Upper lobe of left lung (tissue), 4 donors: ENCODE measurements at regions not wholly inside any gene's neighbourhood (a gene's known extent, or its start where the extent isn't known, plus 50 kb on each side); places are given as distances from the start of the nearest gene placed in this dataset.

Experiments used
- POLR2AphosphoS5 ChIP-seq, 2 donors: sonication (generic); formaldehyde crosslinking; IDR thresholded peaks; one replicate each; pipeline ENCODE4 v1.5.1; 2017; ENCODE audit warnings: antibody characterized with exemption in 2 of 2
- TF ChIP-seq, protein P1 (sequence below), 6 experiments: fragments of 450-650 bp in 4 of 6; fragments of 200-600 bp in 2 of 6; sonication (generic) in 2 of 6; IDR thresholded peaks; one replicate each; pipeline ENCODE4 v1.5.1; 2016 to 2019; ENCODE audit warnings: antibody characterized with exemption in 6 of 6

DNA sequence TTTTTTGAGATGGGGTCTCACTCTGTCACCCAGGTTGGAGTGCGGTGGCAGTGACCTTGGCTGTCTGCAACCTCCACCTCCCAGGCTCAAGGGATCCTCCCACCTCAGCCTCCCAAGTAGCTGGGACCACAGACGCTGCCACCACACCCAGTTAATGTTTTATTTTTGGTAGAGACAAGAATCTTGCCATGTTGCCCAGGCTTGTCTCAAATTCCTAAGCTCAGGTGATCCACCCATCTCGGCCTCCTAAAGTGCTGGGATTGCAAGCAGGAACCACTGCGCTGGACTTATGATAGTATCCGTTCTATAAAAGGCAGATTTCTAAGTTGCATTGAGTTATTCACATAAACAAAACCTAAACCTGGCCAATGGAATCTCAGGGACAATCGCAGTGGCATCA lies 321.1 kb upstream of the PRICKLE1 start:
- TF ChIP-seq, protein P1, sequence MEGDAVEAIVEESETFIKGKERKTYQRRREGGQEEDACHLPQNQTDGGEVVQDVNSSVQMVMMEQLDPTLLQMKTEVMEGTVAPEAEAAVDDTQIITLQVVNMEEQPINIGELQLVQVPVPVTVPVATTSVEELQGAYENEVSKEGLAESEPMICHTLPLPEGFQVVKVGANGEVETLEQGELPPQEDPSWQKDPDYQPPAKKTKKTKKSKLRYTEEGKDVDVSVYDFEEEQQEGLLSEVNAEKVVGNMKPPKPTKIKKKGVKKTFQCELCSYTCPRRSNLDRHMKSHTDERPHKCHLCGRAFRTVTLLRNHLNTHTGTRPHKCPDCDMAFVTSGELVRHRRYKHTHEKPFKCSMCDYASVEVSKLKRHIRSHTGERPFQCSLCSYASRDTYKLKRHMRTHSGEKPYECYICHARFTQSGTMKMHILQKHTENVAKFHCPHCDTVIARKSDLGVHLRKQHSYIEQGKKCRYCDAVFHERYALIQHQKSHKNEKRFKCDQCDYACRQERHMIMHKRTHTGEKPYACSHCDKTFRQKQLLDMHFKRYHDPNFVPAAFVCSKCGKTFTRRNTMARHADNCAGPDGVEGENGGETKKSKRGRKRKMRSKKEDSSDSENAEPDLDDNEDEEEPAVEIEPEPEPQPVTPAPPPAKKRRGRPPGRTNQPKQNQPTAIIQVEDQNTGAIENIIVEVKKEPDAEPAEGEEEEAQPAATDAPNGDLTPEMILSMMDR (IDR thresholded peaks at IDR 0.05): no peak
- no peak for TF ChIP-seq POLR2AphosphoS5 (IDR thresholded peaks at IDR 0.05)
